Keratinocyte (primary cell): ENCODE measurements at regions not wholly inside any gene's neighbourhood (a gene's known extent, or its start where the extent isn't known, plus 50 kb on each side); places are given as distances from the start of the nearest gene placed in this dataset.

Experiments
- DNase-seq: peaks from one replicate; pipeline ENCODE4 v3.0.0-alpha.2; 2011; ENCODE audit warnings: low read depth, missing footprints, low spot score
- FAIRE-seq: peaks from 2 replicates; lab custom pipeline; 2011; peaks lifted over from hg19 to GRCh38; lab: Jason Lieb, UNC
- H2AFZ ChIP-seq: 2 replicates; pipeline ENCODE4 v1.6.0; 2012; ENCODE audit warnings: low read length, control low read depth, inconsistent platforms; ENCODE audit not compliant: control insufficient read depth
- H3K27ac ChIP-seq: 2 replicates; pipeline ENCODE4 v1.5.1; 2011; ENCODE audit warnings: low read length; ENCODE audit not compliant: control insufficient read depth, insufficient read depth
- H3K27me3 ChIP-seq: 3 replicates; pipeline ENCODE4 v1.6.0; 2011; ENCODE audit warnings: low read length; ENCODE audit not compliant: control insufficient read depth, insufficient read depth; ENCODE audit errors: extremely low read depth
- H3K36me3 ChIP-seq, 2 experiments: 2 replicates in 1 of 2; 3 replicates in 1 of 2; pipeline ENCODE4 v1.5.1; 2011; ENCODE audit warnings: low read length in 2 of 2, mild to moderate bottlenecking in 1 of 2; ENCODE audit not compliant: control insufficient read depth in 2 of 2, insufficient read depth in 2 of 2; ENCODE audit errors: extremely low read depth in 1 of 2
- H3K4me1 ChIP-seq: 3 replicates; pipeline ENCODE4 v1.5.1; 2011; ENCODE audit warnings: low read length; ENCODE audit not compliant: control insufficient read depth, insufficient read depth; ENCODE audit errors: extremely low read depth
- H3K4me2 ChIP-seq: 3 replicates; pipeline ENCODE4 v1.6.0; 2011; ENCODE audit warnings: low read depth, low read length; ENCODE audit not compliant: control insufficient read depth, insufficient read depth; ENCODE audit errors: extremely low read depth
- H3K4me3 ChIP-seq, 3 experiments: fragments of 200-600 bp in 1 of 3; sonication (generic) in 1 of 3; 2 replicates in 2 of 3; 3 replicates in 1 of 3; pipeline ENCODE4 v1.5.1; 2011 to 2016; ENCODE audit warnings: low read length in 3 of 3, mild to moderate bottlenecking in 3 of 3, control low read depth in 2 of 3, inconsistent platforms in 1 of 3, low read depth in 1 of 3, mixed read lengths in 1 of 3, mixed run types in 1 of 3, moderate library complexity in 1 of 3; ENCODE audit not compliant: control insufficient read depth in 2 of 3, insufficient read depth in 2 of 3; ENCODE audit errors: extremely low read depth in 1 of 3
- H3K79me2 ChIP-seq: 2 replicates; pipeline ENCODE4 v1.6.0; 2012; ENCODE audit warnings: low read length; ENCODE audit not compliant: control insufficient read depth, insufficient read depth
- H3K9ac ChIP-seq: 3 replicates; pipeline ENCODE4 v1.6.0; 2011; ENCODE audit warnings: low read length; ENCODE audit not compliant: control insufficient read depth, insufficient read depth; ENCODE audit errors: extremely low read depth
- H3K9me1 ChIP-seq: 3 replicates; pipeline ENCODE4 v1.6.0; 2011; ENCODE audit warnings: low read length; ENCODE audit not compliant: control insufficient read depth, insufficient read depth; ENCODE audit errors: extremely low read depth
- H3K9me3 ChIP-seq: 2 replicates; pipeline ENCODE4 v1.5.1; 2012; ENCODE audit warnings: low read depth, low read length; ENCODE audit not compliant: control insufficient read depth
- H4K20me1 ChIP-seq: 3 replicates; pipeline ENCODE4 v1.6.0; 2011; ENCODE audit warnings: low read length; ENCODE audit not compliant: control insufficient read depth, insufficient read depth; ENCODE audit errors: extremely low read depth
- CTCF ChIP-seq, 3 experiments: IDR thresholded peaks in 1 of 3; conservative IDR thresholded peaks in 1 of 3; optimal IDR thresholded peaks in 1 of 3; 2 replicates in 2 of 3; 3 replicates in 1 of 3; pipeline versions ENCODE3 to v1.5.1; 2011; ENCODE audit warnings: low read length in 3 of 3, mild to moderate bottlenecking in 3 of 3, moderate library complexity in 2 of 3, control low read depth in 1 of 3, inconsistent platforms in 1 of 3; ENCODE audit not compliant: insufficient read depth in 2 of 3; ENCODE audit errors: extremely low read depth in 1 of 3
- EZH2 ChIP-seq: IDR thresholded peaks from one replicate; pipeline ENCODE4 v1.6.1; 2012; ENCODE audit warnings: inconsistent platforms, mild to moderate bottlenecking, low read length, moderate library complexity
- dilution Hi-C: fragments of 300-500 bp; cut with MboI; formaldehyde crosslinking; loops from one replicate; pipeline ENCODE4 v1.7.0; 2020; ENCODE audit warnings: low sequenced_read_pairs; ENCODE audit not compliant: extremely low pct_ligation_motif_present

DNA sequence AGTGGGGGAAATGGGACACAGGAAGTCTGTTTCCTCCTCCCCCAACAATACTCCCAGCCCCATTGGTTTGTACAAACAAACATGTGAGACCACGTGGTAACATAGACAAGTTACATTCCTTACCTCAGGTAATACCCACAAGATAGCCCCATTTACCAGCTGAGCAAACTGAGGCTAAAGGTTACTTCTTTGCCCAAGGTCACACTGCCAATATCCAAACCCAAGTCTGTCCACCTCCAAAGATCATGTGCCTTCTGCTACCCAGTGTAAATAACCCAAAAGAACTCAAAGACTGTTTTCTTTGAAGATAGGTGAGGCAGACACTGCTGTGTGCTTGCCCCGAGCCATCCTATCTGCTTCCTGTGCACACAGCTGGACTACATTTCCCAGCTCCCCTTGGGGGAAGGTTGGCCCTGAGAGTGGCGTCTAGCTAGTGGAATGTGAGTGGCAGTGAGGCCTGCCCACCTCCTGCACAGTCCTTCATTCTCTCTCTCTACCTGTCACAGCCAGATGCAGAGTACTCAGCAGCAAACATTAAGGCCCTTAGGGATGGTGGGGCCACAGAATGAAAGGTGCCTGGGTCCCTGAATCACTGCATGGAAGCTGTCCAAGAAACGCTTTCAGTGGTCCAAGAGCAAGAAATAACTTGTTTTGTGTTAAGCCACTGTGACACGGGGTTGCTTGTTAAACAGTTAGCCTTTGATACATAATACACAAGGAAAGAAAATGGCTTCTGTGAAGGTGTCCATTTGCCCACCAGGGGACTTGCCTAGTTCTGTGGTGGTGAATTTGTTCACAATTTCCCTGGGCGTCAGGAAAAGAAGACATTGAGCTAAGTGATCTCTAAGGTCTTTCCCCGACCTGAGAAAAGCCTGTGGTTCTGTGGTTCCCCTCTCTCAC, 257.7 kb upstream of the NFE2L3 start:
- dilution Hi-C loops: no loop called here
- H3K9ac ChIP-seq: no peak overlapping the region
- peak; percentile 98 for FAIRE-seq
- H3K9me3 ChIP-seq: no peaks in the 10 kb centered on the region
- DNase-seq: peak; percentile 71
- H3K79me2 ChIP-seq: no peaks in the 10 kb centered on the region
- H3K36me3 ChIP-seq: no peaks in the 10 kb centered on the region
- H3K9me1 ChIP-seq: no peaks in the 10 kb centered on the region
- H3K27me3 ChIP-seq: no peaks in the 10 kb centered on the region
- no peaks in the 10 kb centered on the region for H4K20me1 ChIP-seq
- peaks cover 21% of the 10 kb centered on the region for H3K4me1 ChIP-seq
- H3K27ac ChIP-seq: no peak overlapping the region
- no peak overlapping the region for H3K4me3 ChIP-seq
- peak overlapping the region; percentile 4 for H2AFZ ChIP-seq
- TF ChIP-seq EZH2 (no peak), CTCF (optimal IDR thresholded peaks at IDR 0.05 in 1 of 3, IDR thresholded peaks at IDR 0.05 in 1 of 3, conservative IDR thresholded peaks at IDR 0.05 in 1 of 3; ENCODE audit: extremely low read depth in 1 of 3, insufficient read depth in 2 of 3, low read length in 3 of 3) (peak; percentile 1 to 12 (median 8))
- peak overlapping the region; percentile 26 for H3K4me2 ChIP-seq

DNA sequence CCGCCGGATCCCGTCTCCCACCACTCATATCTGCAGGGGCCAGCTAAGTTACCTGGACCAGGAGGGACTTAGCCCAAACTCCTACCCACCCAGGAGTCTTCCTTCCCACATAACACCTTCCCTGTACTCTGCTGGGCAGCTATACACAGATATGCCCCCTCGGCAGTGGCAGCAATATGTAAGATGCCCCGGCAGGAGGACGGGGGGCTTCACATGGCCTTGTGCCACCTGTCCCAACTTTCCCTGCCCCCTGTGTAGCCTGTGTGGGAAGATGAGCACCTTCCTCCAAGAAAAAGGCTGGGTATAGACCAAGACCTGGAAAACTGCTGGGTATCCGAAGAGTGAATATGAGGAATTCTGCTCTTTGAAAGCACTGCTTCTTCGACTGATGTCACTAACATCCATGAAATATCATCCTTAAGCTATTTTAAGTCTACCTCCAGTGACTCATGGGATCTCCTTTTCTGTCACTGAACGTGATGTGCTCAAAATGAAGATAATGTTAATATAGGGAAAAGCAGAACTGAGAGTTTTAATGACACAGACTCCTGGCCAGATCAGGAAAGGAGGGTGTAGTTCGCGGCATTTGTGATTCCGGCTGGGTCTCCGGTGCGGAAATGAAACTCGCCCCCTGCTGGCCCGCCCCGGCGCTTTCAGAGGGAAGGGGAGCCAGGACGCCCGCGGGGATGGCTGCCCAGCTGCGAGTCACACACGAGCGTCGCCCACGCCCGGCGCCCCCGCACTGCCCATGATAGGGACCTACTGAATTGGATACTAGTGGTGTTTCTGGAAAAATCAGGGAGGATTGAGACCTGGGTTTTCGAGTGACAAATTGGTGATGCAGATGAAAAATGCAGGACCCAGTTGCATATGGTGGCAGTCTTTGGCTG, 256.9 kb upstream of the NFE2L3 start:
- Histone ChIP-seq H3K4me1 (peaks cover 21% of the 10 kb centered on the region), H3K27me3 (no peaks in the 10 kb centered on the region), H2AFZ (peak overlapping the region; percentile 42), H3K4me3 (peak overlapping the region in 1 of 3 experiments; percentile 5), H3K4me2 (peak overlapping the region; percentile 26), H3K9me3 (no peaks in the 10 kb centered on the region), H3K27ac (no peak overlapping the region), H4K20me1 (no peaks in the 10 kb centered on the region), H3K9ac (no peak overlapping the region), H3K79me2 (no peaks in the 10 kb centered on the region), H3K9me1 (no peaks in the 10 kb centered on the region), H3K36me3 (no peaks in the 10 kb centered on the region)
- DNase-seq: no peak
- TF ChIP-seq CTCF (optimal IDR thresholded peaks at IDR 0.05 in 1 of 3, IDR thresholded peaks at IDR 0.05 in 1 of 3, conservative IDR thresholded peaks at IDR 0.05 in 1 of 3; ENCODE audit: extremely low read depth in 1 of 3, insufficient read depth in 2 of 3, low read length in 3 of 3) (peak; percentile 60 to 70 (median 65)), EZH2 (no peak)
- dilution Hi-C loops: no loop called here
- no peak for FAIRE-seq
